Renal cortex interstitium (tissue), 11 donors: ENCODE measurements at regions not wholly inside any gene's neighbourhood (a gene's known extent, or its start where the extent isn't known, plus 50 kb on each side); places are given as distances from the start of the nearest gene placed in this dataset.
A peak's percentile ranks its signal among the peaks of the same experiment; 100 is the strongest.
"Not testable (repeated sequence)": the region's sequence is repeated elsewhere in the genome, so short reads cannot be mapped to it uniquely, and the experiment has no call there.

Source experiments
- DNase-seq, 11 donors: peaks; one replicate each; pipeline ENCODE4 v3.0.0-alpha.2; 2013; ENCODE audit warnings: low read depth in 9 of 11, low spot score in 4 of 11; ENCODE audit errors: extremely low read depth in 1 of 11

DNA sequence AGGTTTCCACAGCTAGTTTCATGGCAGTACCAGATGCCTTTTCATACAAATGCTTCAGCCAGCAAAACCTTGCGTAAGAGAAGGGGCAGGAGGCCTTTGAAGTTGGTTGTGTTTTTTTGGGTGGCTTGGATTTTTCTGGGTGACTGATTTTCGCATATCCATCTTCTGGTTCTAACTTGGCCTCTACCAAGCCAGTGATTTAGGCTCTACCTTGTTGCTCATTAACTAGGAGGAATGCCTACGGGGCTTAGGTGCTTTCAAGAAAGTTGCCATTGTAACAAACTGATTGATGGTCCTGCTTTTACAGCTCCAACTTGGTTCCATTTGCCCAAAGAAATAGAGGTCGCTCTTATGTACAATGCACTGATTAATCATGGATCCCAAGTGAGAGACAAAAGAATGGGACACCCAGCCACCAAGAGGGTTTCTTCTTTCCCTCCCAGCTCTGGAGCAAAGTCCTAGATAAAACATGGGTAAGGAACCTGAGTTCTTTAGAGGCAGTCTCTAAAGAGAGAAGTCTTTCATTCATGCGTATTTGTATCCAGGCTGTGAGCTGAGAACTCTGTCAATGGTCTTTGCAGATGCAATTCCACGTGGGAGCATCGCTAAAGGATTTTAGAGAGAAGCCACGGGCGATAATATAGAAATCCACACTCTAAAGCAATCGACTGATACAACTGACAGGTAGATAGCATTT lies 92.1 kb upstream of the FGFR2 start:
- DNase-seq = peak in 4 of 11 donors; percentile 34 to 64 (median 56)

DNA sequence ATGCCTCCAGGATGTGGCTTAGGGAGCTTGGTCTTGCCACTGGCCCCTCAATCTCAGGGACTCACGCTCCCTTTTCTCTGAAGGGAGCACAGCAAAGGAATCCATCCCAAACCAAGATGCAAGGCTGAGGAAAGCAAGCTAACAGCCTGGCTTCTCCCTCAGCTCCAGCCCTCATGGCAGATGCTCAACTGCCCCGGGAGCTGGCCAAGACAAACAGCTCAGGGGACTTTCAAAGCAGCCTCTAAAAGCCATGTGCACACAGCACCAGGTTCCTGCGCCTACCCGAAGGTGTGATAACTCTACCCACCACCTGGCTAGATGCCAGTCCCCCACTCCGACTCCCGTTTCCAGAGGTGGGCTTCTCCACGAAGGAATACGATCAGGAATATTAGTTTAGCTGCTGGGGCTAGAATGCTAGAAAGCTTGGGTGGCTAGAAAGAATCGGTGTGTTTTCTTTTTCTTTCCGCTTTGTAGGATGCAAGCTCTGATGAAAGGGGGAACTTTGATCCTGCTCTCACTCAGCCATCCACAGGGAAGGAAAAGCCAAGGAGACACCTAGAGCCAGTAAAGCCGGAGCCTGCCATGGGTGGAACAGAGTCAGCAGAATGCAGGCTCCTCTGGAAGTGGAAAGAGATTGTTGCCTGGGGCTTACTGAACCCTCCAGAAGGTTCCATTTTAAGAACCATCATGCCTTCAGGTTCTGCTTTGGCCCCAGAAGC lies 89.0 kb upstream of the FGFR2 start:
- DNase-seq = no peak

DNA sequence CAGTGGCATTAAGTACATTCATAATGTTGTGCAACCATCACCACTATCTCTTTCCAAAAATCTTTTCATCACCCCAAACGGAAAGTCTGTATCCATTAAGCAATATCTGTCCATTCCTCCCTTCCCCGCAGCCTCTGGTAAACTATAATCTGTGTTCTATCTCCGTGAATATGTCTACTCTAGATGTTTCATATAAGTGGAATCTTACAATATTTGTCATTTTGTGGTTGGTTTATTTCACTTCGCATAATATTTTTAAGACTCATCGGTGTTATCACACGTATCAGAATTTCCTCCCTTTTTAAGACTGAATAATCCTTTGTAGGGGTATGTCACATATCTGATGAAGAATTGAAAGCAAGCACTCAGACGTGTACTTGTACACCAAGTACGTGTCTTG lies 86.0 kb upstream of the FGFR2 start:
- DNase-seq = no peak

DNA sequence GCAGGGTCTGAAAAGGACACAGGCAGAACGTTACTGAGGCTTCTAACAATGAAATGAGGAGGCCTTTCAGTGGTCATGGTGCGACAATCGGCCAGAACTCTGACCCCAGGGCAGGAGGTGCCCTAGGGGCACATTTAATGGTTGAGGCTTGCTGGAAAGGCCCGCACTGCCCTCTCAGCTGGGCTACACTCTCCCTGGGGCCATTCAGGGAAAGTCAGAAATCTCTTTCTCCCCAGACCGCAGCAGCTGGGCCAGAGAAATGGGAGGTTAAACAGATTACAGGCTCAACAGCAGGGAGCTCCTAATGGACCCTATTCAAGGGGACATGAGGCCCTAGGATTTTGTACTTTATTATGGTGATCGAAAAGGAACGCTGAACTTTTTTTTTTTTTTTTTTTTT lies 85.6 kb upstream of the FGFR2 start:
- DNase-seq = no peak

DNA sequence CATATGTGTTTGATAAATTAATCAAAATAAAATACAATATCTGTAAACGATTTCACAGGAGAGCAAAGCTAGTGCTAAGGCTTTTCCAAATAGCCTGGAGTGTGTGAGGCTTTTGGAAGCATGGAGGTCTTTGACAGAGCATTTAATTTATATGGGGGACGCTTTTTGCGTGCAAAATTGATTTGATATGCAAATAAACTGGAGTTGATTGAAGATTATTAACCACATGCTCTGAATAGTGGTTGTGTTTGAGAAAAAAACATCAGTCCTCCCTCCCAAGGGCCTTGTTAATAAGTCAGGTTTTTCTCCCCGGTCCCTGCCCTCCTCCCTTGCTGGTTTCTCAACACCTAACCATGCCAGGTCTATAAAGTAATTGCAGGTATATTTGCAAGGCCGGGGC lies 85.1 kb upstream of the FGFR2 start:
- no peak for DNase-seq

DNA sequence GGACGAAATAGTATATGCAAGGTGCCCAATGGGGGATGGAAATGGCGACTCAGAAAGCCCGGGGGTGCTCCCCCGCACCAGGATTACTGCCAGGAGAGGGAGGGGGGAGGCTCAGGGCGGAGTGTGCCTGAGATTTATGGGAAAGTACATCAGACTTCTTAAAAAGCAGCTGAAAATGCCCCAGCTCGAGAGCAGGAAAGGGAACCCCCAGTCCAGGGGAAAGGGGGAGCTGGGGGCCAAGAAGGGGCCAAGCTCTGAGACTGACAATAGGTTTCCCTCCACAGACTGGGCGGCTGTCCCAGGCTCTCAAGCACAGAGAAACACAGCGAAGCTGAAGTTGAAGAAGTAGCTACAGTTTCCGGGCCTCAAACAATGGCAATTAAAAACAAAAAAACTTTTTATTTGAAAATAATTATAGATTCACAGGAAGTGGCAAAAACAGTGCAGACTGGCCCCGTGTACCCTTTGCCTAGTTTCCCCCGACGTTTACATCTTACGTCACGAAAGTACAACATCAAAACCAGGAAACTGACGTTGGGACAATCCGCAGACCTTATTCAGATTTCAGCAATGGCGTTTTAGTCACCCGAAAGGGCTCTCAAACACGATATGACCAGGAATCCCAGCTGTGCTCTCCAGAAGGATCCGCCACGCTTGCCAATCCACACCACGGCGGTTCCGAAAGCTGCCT lies 83.9 kb upstream of the FGFR2 start:
- no peak for DNase-seq

DNA sequence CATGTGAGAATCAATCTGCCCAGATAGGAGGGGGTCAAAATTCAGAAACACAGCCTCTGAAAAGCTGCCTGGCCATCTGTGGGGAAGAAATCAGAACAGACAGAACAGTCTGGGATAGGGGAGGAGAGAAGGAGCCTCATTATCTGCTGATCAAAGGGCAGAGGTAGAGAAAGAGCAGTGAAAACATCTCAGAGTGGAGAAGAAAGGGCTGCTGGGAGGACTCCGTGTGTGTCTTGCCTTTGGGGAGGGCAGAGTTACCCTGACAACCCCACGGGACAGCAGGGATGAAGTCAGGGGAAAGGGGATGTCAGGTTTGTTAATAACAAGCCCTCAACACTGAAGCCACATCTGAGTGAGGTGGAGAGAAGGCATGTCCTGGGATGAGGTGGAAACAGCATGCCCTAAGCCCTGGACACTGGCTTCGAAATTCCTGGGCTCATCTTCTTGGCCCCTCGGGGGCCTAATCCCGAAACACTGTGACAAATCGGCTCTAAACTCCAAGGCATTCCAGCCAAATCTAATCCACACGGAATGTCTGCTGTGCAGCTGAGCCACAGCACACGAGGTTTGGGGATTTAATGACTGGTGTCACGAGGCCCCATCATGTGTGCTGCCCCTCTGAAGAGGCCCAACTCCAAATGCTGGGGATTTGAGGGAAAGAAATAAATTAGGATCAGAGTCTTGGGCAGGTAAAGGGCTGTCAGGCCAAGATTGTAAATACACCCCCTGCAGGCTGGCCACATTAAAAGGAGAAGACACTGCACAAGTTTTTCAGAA lies 82.8 kb upstream of the FGFR2 start:
- DNase-seq = no peak

DNA sequence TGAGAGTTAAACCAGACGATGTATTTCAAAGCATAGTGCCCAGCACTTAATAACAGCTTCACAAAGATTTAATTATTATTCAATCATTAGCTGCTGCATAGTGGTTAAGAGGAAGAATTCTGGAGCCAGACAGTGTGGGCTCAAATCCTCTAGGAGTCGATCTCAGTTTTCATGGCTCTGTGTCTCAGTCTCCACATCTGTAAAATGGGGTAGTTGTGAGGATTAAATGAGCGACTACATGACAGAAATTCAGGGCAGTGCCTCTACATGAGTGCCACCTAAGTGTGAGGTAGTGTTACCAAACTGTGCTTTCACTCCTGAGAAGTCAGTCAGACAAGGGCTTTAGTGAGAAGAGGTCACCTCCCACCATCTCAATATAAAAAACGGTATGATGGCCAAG lies 81.7 kb upstream of the FGFR2 start:
- no peak for DNase-seq

DNA sequence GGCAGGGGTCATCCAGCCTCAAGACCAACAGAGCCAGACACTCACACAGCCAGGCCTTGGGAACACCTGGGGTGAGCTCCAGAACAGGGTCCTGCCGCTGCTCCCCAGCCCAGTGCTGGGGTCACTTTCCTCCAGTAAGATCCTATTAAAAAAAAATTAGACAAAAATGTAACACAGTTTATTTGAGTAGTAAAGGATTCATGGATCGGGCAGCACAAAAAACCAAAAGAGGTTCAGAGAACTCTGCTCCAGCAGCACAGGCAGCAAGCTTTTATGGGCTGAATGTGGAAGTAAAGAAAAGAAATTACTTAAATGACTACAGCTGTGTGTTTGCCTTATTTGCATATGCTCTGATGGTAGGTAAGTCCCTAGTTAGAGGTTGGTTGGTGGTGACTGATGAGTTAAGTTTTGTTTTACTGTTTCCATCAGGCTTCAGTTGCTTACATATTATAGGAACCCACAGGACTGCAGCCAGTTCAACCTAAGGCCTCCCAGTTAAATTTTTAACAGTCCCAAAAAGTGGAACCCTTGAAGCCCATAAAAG lies 80.5 kb upstream of the FGFR2 start:
- DNase-seq = no peak

DNA sequence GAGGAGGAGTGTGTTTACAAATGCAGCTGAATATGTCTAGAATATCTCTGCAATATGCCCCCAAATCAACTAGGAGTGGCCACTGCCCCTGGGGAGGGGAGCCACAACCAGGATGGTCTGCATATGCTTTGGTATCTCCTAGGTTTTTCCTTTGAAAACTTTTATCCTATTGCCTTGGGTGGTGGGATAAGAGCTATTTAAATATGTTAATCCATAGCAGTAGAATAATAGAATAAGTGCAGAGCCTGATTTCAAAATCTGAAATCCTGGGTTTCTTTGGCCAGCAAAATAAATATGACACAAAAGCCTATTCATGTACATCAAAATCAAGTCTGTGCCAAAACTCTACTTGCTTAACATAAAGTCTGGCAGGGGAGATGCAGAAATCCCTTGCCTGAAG lies 79.6 kb upstream of the FGFR2 start:
- DNase-seq = no peak

DNA sequence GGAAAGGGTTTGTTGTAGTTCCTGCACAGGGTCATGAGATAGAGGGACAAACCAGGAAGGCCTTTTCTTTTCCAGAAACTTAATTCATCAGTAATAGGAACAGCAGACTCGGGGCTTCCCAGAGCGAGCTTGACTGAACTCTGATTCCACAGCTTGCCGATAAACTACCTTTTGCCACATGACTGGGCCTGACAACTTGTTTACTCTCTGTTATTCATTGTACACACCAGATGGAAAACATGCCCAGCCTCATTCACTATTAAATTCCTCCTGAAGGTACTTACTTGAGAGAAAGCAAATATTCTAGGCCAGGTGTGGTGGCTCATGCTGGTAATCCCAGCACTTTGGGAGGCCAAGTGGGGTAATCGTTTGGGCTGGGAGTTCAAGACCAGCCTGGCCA lies 77.1 kb upstream of the FGFR2 start:
- DNase-seq = no peak

DNA sequence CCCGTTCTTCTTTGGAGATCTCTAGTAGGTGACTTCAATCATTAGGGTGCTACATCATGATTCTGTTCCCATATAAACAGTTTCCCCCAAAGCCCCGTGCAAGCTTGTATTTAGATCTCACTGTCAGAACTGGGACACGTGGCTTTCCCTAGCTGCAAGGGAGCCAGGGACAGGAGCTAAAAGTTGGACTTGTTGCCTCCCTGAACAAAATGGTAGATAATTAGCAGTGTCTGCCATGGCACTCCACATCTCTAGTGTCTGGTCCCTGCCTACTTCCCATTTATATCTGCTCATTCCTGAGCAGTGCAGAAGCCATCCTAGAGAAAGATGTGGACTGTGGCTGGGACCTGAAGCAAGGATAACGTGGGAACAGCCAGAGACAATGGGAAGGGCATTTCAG lies 76.6 kb upstream of the FGFR2 start:
- no peak for DNase-seq

DNA sequence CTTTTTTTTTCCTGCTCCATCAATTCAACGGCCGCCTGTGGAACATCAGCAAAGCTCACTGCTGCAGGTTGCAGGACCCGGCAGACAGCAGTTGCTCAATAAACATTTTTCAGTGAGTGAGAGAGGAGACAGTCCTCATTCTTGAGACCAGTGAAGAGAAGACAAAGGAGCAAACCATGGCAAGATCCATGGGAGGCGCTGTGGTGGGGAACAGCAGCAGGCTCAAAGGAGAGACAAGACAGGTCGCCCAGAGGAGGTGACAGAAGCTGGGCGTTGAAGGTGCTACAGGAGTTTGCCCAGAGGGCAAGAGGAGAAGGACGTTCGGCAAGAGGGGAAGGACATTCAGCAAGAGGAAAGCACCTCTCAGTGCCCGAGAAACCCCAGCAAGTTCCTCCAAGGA lies 74.5 kb upstream of the FGFR2 start:
- DNase-seq = no peak

DNA sequence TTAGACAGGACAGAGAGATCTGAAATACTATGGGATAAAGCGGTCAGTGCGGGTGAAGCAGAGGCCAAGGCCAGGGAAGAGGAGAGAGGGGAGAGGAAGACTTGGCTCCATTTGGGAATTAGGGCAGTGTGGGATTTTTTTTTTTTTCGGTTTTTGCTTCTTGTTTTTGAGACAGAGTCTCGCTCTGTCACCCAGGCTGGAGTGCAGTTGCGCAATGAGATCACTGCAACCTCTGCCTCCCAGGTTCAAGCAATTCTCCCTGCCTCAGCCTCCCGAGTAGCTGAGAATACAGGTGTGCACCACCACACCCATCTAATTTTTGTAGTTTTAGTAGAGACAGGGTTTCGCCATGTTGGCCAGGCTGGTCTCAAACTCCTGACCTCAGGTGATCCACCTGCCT lies 71.6 kb upstream of the FGFR2 start:
- DNase-seq = not testable (repeated sequence)

DNA sequence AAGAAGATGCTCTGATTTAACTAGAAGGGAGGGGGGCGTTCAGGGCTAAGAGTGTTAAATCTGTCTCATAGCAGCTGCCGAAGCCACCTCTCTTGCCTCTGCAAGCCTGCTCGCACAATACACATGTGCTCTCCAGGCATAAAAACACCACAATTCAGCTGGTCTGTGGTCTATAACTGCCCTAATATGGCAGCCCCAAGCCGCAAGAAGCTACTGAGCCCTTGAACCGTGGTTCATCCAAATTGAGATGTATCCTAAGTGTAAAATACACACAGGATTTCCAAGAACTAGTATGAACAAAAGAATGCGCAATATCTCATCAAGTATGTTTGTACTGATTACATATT lies 70.8 kb upstream of the FGFR2 start:
- no peak for DNase-seq

DNA sequence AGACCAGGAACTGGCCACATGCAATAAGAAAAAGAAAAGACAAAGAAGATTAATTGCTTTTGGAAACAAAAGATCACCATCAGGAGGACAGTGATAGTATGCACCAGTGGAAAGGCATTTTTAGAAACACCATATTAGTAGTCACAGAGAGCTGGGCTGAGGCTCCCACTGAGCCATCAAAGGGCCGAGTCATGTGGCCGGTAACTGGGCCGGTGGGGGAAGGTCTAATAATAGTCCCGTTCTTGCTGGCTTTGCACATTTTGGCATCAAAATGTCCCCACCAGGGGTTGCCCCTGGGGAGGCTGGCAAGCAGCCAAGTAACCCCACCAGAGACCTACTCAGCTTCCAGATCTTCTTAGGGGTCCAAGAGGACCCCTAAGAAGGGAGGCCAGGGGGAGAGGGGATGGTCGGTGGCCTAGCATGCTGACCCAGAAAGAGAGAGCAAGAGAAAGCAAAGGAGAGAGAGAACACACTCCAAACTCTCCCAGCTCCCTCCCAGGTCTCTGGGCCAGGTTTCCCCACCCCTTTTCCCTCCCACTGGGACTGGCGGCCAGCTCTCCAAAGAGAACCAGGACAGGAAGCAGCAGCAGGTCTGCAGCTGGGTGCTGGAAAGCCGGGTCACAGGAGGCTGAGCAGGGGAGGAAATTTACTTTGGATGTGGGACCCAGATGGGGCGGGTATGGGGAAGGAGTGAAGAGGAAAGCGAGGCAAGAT lies 70.2 kb upstream of the FGFR2 start:
- DNase-seq = peak in 8 of 11 donors; percentile 35 to 69 (median 55)

DNA sequence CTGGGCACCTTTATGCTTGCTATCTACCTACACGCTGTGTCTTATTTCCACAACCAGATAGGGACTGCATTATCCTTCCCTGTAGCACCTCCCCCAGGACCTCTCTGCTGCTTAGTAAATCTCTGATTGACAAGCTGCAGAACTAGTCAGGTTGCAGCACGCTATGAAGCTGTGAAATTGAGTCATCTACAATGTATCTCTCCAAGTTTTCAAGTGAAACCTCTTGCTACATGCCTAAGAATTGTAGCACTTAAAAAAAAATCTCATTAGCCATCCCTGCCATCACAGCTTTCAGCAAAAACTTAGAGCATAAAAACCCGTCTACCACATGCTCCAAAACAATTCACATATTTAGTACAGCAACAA lies 69.7 kb upstream of the FGFR2 start:
- no peak for DNase-seq

DNA sequence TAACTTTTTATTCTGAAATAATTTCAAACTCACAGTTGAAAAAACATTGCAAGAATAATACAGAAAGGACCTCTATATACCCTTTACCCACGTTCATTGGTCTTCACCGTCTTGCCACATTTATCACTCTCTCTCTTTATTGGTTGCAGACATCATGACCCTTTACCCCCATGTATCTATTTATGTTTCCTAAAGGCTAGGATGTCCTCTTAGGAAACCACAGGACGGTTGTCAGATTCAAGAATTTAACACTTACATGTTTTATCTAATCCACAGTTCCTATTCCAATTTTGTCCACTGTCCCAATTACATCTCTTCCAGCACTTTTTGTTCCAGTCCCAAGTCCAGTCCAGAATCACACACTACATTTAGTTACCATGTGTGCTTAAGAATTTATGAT lies 67.6 kb upstream of the FGFR2 start:
- no peak for DNase-seq

DNA sequence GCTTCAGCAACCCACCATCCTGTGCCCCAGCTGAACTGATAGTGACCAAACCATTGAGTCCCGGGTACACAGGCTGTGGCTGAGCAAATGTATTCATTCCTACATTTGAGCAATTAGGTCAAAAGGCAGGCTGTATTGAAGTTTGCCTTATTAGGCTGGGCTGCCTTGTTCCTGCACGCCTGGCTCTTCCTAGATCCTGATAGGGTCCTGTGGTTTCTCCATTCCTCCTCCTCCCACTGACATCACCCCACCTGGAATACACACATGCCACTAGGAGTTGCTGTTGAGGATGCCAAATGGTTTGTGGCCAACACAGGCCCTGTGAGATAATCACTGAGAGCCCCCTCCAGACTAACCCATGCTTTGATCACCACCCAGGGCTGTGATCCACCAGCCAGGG lies 66.4 kb upstream of the FGFR2 start:
- DNase-seq = no peak
